Lung (tissue), 11 donors: ENCODE measurements at regions not wholly inside any gene's neighbourhood (a gene's known extent, or its start where the extent isn't known, plus 50 kb on each side); places are given as distances from the start of the nearest gene placed in this dataset.

Experiments
- ATAC-seq: fragments of 200-7000 bp; cut with Tn5 transposase; one replicate; pipeline ENCODE4 v1.9.1; 2020; ENCODE audit warnings: moderate number of reproducible peaks; ENCODE audit not compliant: insufficient read depth, low FRiP score
- DNase-seq, 3 donors: peaks; one replicate each; pipeline ENCODE4 v3.0.0-alpha.2; 2013 to 2017
- H3K27ac ChIP-seq, 2 donors: one replicate each; pipeline ENCODE4 v1.5.1; 2013; ENCODE audit warnings: mild to moderate bottlenecking in 2 of 2, moderate library complexity in 2 of 2, control low read depth in 1 of 2, inconsistent platforms in 1 of 2, low read depth in 1 of 2, low read length in 1 of 2
- H3K27me3 ChIP-seq, 3 donors: one replicate each; pipeline ENCODE4 v1.5.1; 2013; ENCODE audit warnings: low read length in 2 of 3; ENCODE audit not compliant: control insufficient read depth in 3 of 3, insufficient read depth in 3 of 3
- H3K36me3 ChIP-seq, 4 donors: one replicate each; pipeline ENCODE4 v1.5.1; 2013; ENCODE audit warnings: low read length in 4 of 4, mild to moderate bottlenecking in 1 of 4, moderate library complexity in 1 of 4; ENCODE audit not compliant: control insufficient read depth in 4 of 4, insufficient read depth in 4 of 4
- H3K4me1 ChIP-seq, 5 donors: one replicate each; pipeline ENCODE4 v1.5.1; 2013; ENCODE audit warnings: low read length in 5 of 5, mild to moderate bottlenecking in 2 of 5, moderate library complexity in 1 of 5; ENCODE audit not compliant: control insufficient read depth in 5 of 5, insufficient read depth in 5 of 5
- H3K4me3 ChIP-seq: one replicate; pipeline ENCODE4 v1.5.1; 2013; ENCODE audit warnings: mild to moderate bottlenecking, control low read depth, moderate library complexity
- H3K9ac ChIP-seq, 2 donors: one replicate each; pipeline ENCODE4 v1.5.1; 2013; ENCODE audit warnings: low read length in 2 of 2, control low read depth in 1 of 2; ENCODE audit not compliant: insufficient read depth in 1 of 2
- H3K9me3 ChIP-seq, 4 donors: one replicate each; pipeline ENCODE4 v1.5.1; 2013; ENCODE audit warnings: low read length in 3 of 4, mild to moderate bottlenecking in 1 of 4, moderate library complexity in 1 of 4; ENCODE audit not compliant: control insufficient read depth in 4 of 4, insufficient read depth in 3 of 4
- CTCF ChIP-seq: IDR thresholded peaks from 2 replicates; pipeline ENCODE4 v1.5.1; 2012; ENCODE audit warnings: mild to moderate bottlenecking; ENCODE audit errors: control extremely low read depth, extremely low read depth
- WGBS, 2 donors: extraction: QIAGEN DNeasy Blood & Tissue Kit; methylation state at CpG; one replicate each; pipeline ENCODE4 v1.1.7; 2013; 5-methylcytosine and 5-hydroxymethylcytosine counted together
- donor health status: control.
- donor health status: control.
- donor health status: Bipolar disorder and iron deficiency.
- donor health status: healthy.
- donor health status: DM: yes; HTN: yes; CAD: no.

DNA sequence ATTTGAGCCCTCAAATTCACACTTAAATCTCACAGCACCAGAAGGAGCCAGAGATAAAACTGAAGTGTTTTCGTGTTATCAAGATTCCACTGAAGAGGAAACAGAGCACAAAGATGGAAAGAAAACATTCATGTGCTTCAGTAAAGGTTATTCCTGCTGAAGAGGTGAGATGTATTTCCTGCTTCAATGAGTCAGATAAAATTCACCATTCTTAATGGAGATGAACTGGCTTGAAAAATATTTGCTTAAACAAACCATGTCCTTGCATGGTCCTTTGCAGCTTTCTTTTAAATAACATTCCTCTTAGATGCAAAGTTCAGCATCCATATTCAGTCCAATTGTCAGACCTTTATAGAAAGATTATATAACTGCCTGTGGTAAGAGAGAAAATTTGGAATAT lies 294.2 kb downstream of the IPMK start:
- Histone ChIP-seq H3K4me1 (no peaks in the 10 kb centered on the region), H3K36me3 (no peaks in the 10 kb centered on the region), H3K4me3 (no peak overlapping the region), H3K27me3 (no peaks in the 10 kb centered on the region), H3K27ac (no peak overlapping the region), H3K9ac (no peak overlapping the region), H3K9me3 (no peaks in the 10 kb centered on the region)
- no peak for TF ChIP-seq CTCF
- WGBS, 2 donors: 29 to 47% methylated on average over 1 of the region's 1 CpG
- ATAC-seq (no peak), DNase-seq (no peak)

DNA sequence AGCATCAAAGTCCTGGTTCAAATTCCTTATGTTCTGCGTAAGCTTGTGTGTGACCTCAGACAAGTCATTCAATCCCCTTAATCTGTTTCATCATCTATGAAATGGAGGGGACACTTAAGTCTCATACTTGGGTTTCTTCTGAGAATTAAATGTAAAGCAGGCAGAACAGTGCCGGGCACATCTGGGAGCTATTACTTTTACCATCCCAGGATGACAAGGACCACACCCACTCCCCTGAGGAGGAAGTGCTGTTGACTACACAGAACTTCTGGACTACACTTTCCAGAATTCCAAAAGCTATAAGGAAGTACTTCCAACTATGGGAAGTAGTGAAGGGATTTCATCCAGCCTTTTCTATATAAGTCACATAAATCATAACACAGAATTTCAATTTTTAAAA lies 294.9 kb downstream of the IPMK start:
- ATAC-seq: no peak
- TF ChIP-seq CTCF: no peak
- no peak for DNase-seq

DNA sequence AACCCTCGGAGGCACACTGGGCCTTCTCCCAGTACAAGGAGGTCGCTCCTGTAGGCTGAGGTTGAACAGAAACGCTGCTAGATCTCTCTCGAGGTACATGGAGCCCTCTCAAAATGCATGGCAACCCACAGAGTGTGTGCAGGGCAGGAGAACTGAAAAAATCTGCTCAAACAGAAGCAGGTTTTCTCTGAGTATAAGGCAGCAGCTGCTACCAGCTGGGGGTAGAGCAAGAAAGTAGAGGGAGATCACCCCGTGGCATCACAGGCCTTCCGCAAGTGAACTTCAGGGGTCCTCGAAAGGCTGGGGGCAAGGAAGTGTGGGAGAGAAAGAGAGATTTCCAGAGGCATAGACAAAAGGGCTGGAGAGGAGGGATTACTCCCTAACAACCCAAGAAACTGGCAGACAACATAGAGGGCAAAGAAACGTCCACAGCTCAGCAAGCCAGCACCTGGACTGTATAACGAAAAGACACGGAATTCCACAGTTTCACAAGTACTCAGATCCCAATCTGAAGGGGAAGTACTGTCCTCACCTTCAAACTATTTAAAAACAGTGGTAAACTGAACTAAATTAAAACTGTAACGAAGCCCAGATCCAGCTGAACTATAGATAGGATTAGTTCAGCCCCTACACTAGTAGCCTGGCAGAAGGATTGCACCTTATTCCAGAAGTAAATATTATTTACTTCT lies 299.2 kb downstream of the IPMK start:
- 79 to 86% methylated on average over 11 of the region's 11 CpGs for WGBS, 2 donors
- H3K9ac ChIP-seq: no peak overlapping the region
- no peak for ATAC-seq

More for the DNA sequence above, 294.9 kb downstream of the IPMK start:
- no peaks in the 10 kb centered on the region for H3K9me3 ChIP-seq
- no peak overlapping the region for H3K4me3 ChIP-seq
- no peaks in the 10 kb centered on the region for H3K36me3 ChIP-seq
- no peaks in the 10 kb centered on the region for H3K27me3 ChIP-seq
- no peaks in the 10 kb centered on the region for H3K4me1 ChIP-seq
- WGBS, 2 donors: 92 to 96% methylated on average over 2 of the region's 2 CpGs
- no peak overlapping the region for H3K9ac ChIP-seq
- H3K27ac ChIP-seq: no peak overlapping the region

More for the DNA sequence above, 299.2 kb downstream of the IPMK start:
- Histone ChIP-seq H3K27ac (no peak overlapping the region), H3K36me3 (no peaks in the 10 kb centered on the region), H3K4me1 (no peaks in the 10 kb centered on the region), H3K9me3 (no peaks in the 10 kb centered on the region), H3K27me3 (no peaks in the 10 kb centered on the region), H3K4me3 (no peak overlapping the region)
- no peak for DNase-seq
- TF ChIP-seq CTCF: no peak
